GM18498 (cell line): ENCODE measurements at regions not wholly inside any gene's neighbourhood (a gene's known extent, or its start where the extent isn't known, plus 50 kb on each side); places are given as distances from the start of the nearest gene placed in this dataset.

ENCODE experiments used
- ATAC-seq: cut with Tn5 transposase; IDR thresholded peaks from one replicate; pipeline ENCODE4 v1.9.1; 2021; ENCODE audit warnings: mild to moderate bottlenecking, moderate library complexity; ENCODE audit not compliant: unreplicated experiment

- no peak for ATAC-seq
Measured at GRCh38 chr6:53216301-53216700, 67.7 kb upstream of the GCM1 start.

- no peak for ATAC-seq
Measured at GRCh38 chr6:53214172-53214571, 65.5 kb upstream of the GCM1 start.

GRCh38 chr6:53210811-53211210 lies 62.2 kb upstream of the GCM1 start:
- no peak for ATAC-seq

- ATAC-seq, result no peak
Measured at GRCh38 chr6:53209681-53210080, 61.0 kb upstream of the GCM1 start.

- ATAC-seq, result no peak
Measured at GRCh38 chr6:53205778-53206177, 57.1 kb upstream of the GCM1 start.

- ATAC-seq, result no peak
Measured at GRCh38 chr6:53203483-53203882, 54.8 kb upstream of the GCM1 start.

- no peak for ATAC-seq
Measured at GRCh38 chr6:53202052-53202451, 53.4 kb upstream of the GCM1 start.

GRCh38 chr6:53201270-53201669 lies 52.6 kb upstream of the GCM1 start:
- no peak for ATAC-seq

GRCh38 chr6:53199765-53200164 lies 51.1 kb upstream of the GCM1 start:
- ATAC-seq, result no peak

GRCh38 chr6:53199156-53199555 lies 50.5 kb upstream of the GCM1 start:
- peak; percentile 94 for ATAC-seq
